DMS53 treated with DMSO at 0.1 percent for 48 hours (cell line): ENCODE measurements at regions not wholly inside any gene's neighbourhood (a gene's known extent, or its start where the extent isn't known, plus 50 kb on each side); places are given as distances from the start of the nearest gene placed in this dataset.

Source experiments
- DNase-seq: peaks from one replicate; lab custom pipeline; 2025; ENCODE audit not compliant: unreplicated experiment; lab: John Stamatoyannopoulos, UW

- no peak for DNase-seq
Observed at GRCh38 chr2:100193291-100193710, 50.9 kb upstream of the AFF3 start.

GRCh38 chr2:100192825-100193224 is 50.4 kb upstream of the AFF3 start:
- no peak for DNase-seq

GRCh38 chr2:100192300-100192699 is 49.9 kb upstream of the AFF3 start:
- DNase-seq = no peak
